PFSK-1 (cell line): ENCODE measurements at regions not wholly inside any gene's neighbourhood (a gene's known extent, or its start where the extent isn't known, plus 50 kb on each side); places are given as distances from the start of the nearest gene placed in this dataset.

Source experiments
- POLR2AphosphoS5 ChIP-seq: IDR thresholded peaks from 2 replicates; pipeline ENCODE4 v1.6.1; 2012; ENCODE audit warnings: low read depth, mild to moderate bottlenecking, control low read depth, low read length, moderate library complexity
- REST ChIP-seq, 2 experiments: IDR thresholded peaks; 2 replicates each; pipeline versions ENCODE4 v1.6.1 to v1.8.0; 2011 to 2012; ENCODE audit warnings: low read depth in 2 of 2, low read length in 2 of 2, control low read depth in 1 of 2, inconsistent platforms in 1 of 2, mild to moderate bottlenecking in 1 of 2, moderate library complexity in 1 of 2; ENCODE audit not compliant: insufficient read depth in 1 of 2
- TAF1 ChIP-seq: IDR thresholded peaks from 2 replicates; pipeline ENCODE4 v1.6.1; 2012; ENCODE audit warnings: low read length, control low read depth, borderline replicate concordance; ENCODE audit not compliant: insufficient read depth

DNA sequence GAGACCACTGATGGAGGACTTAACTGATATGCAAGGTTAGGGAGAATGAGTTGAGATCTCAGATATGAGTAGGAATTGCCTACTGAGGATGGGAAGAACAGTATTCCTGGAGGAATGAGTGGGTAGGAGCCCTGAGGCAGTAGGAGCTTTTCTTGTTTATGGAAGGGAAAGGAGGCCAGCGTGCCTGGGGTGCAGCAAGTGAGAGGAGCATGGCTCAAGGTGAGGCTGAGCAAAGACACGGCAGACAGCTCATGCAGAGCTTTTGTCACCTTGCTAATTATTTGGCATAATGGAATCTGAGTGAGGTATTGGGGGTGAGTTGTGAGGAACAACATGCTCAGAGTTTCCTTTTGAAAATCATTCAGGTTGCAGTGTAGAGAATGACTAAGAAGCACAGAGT lies 65.3 kb upstream of the IBSP start:
- TF ChIP-seq TAF1: no peak
- no peak for TF ChIP-seq REST (IDR thresholded peaks at IDR 0.05; ENCODE audit: insufficient read depth in 1 of 2, low read depth in 2 of 2, low read length in 2 of 2)
- TF ChIP-seq POLR2AphosphoS5: no peak
